Endodermal cell (in vitro differentiated cells): ENCODE measurements at regions not wholly inside any gene's neighbourhood (a gene's known extent, or its start where the extent isn't known, plus 50 kb on each side); places are given as distances from the start of the nearest gene placed in this dataset.

Experiments
- DNase-seq: peaks from one replicate; pipeline ENCODE4 v3.0.0-alpha.2; 2017
- H3K27ac ChIP-seq: 2 replicates; pipeline ENCODE4 v1.5.1; 2013; ENCODE audit warnings: mild to moderate bottlenecking, low read depth, low read length, moderate library complexity
- H3K27me3 ChIP-seq: 2 replicates; pipeline ENCODE4 v1.6.1; 2013; ENCODE audit warnings: mild to moderate bottlenecking, low read length, moderate library complexity; ENCODE audit not compliant: insufficient read depth, control insufficient read depth, poor library complexity, severe bottlenecking
- H3K36me3 ChIP-seq: 2 replicates; pipeline ENCODE4 v1.7.0; 2013; ENCODE audit warnings: mild to moderate bottlenecking, low read length, moderate library complexity; ENCODE audit not compliant: control insufficient read depth, insufficient read depth
- H3K4me1 ChIP-seq: one replicate; pipeline ENCODE4 v1.7.0; 2013; ENCODE audit warnings: low read length; ENCODE audit not compliant: control insufficient read depth, insufficient read depth
- H3K4me3 ChIP-seq: 2 replicates; pipeline ENCODE4 v1.5.1; 2013; ENCODE audit warnings: mild to moderate bottlenecking, low read length, moderate library complexity
- H3K9ac ChIP-seq: 2 replicates; pipeline ENCODE4 v1.6.1; 2013; ENCODE audit warnings: mild to moderate bottlenecking, low read length, moderate library complexity; ENCODE audit not compliant: poor library complexity, severe bottlenecking; ENCODE audit errors: extremely low read depth
- H3K9me3 ChIP-seq: 2 replicates; pipeline ENCODE4 v1.6.1; 2013; ENCODE audit warnings: mild to moderate bottlenecking, low read length, moderate library complexity; ENCODE audit not compliant: control insufficient read depth
- H3K27ac Mint-ChIP-seq: 2 replicates; pipeline ENCODE4 v1.8.0; 2020; ENCODE audit warnings: mixed read lengths
- H3K27me3 Mint-ChIP-seq: 2 replicates; pipeline ENCODE4 v1.8.0; 2021; ENCODE audit warnings: mild to moderate bottlenecking, mixed read lengths; ENCODE audit not compliant: insufficient read depth
- H3K36me3 Mint-ChIP-seq: 2 replicates; pipeline ENCODE4 v1.8.0; 2020; ENCODE audit warnings: low read depth, mixed read lengths
- H3K4me1 Mint-ChIP-seq: 2 replicates; pipeline ENCODE4 v1.8.0; 2020; ENCODE audit warnings: mixed read lengths
- H3K4me3 Mint-ChIP-seq: 2 replicates; pipeline ENCODE4 v1.8.0; 2020; ENCODE audit warnings: mild to moderate bottlenecking, moderate library complexity, mixed read lengths
- H3K9me3 Mint-ChIP-seq: 2 replicates; pipeline ENCODE4 v1.8.0; 2020; ENCODE audit warnings: mild to moderate bottlenecking, mixed read lengths
- WGBS, 2 experiments: methylation state at CpG; one replicate each; pipeline versions ENCODE4 v1.1.5 to v1.1.7; 2013; ENCODE audit warnings: missing lambda C conversion rate in 2 of 2, mixed read lengths in 1 of 2; ENCODE audit not compliant: insufficient coverage in 1 of 2, insufficient read length in 1 of 2; 5-methylcytosine and 5-hydroxymethylcytosine counted together
- TF ChIP-seq, protein P1 (sequence below): fragments of 200-600 bp; sonication (generic); conservative IDR thresholded peaks from 2 replicates; pipeline ENCODE4 v1.5.0; 2021; ENCODE audit warnings: antibody characterized with exemption, mild to moderate bottlenecking

DNA sequence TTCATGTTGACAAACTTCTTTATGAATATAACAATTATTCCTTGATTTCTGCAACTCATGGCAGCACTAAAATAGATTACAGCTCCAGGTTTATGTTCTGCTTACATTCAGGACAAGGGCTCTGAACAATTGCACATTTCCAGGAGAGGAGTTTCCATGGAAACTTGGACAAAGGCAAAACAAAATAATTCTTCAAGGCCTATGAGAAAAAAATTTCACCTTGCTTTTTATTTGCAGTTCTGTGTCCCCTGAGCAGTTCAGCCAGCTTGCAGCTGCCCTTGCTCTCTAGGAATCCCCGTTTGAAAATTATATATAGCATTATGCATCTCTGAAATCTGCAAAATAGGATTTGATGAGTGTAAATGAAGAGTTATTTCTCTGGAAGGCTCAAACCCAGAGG is 71.7 kb downstream of the ARL4A start:
- Mint-ChIP-seq H3K27me3 (no peaks in the 10 kb centered on the region), H3K9me3 (peaks cover 28% of the 10 kb centered on the region), H3K4me3 (no peak overlapping the region), H3K27ac (no peak overlapping the region), H3K36me3 (peaks cover 7% of the 10 kb centered on the region), H3K4me1 (no peaks in the 10 kb centered on the region)
- H3K27me3 ChIP-seq: no peaks in the 10 kb centered on the region
- H3K9ac ChIP-seq: no peak overlapping the region
- H3K4me3 ChIP-seq: no peak overlapping the region
- peak overlapping the region; percentile 4 for H3K27ac ChIP-seq
- H3K36me3 ChIP-seq: no peaks in the 10 kb centered on the region
- WGBS, 2 experiments: 78% methylated on average over 1 of the region's 1 CpG; no CpG with 5 or more reads in 1 of the 2 experiments
- no peak for DNase-seq
- H3K4me1 ChIP-seq: no peaks in the 10 kb centered on the region
- TF ChIP-seq, protein P1, sequence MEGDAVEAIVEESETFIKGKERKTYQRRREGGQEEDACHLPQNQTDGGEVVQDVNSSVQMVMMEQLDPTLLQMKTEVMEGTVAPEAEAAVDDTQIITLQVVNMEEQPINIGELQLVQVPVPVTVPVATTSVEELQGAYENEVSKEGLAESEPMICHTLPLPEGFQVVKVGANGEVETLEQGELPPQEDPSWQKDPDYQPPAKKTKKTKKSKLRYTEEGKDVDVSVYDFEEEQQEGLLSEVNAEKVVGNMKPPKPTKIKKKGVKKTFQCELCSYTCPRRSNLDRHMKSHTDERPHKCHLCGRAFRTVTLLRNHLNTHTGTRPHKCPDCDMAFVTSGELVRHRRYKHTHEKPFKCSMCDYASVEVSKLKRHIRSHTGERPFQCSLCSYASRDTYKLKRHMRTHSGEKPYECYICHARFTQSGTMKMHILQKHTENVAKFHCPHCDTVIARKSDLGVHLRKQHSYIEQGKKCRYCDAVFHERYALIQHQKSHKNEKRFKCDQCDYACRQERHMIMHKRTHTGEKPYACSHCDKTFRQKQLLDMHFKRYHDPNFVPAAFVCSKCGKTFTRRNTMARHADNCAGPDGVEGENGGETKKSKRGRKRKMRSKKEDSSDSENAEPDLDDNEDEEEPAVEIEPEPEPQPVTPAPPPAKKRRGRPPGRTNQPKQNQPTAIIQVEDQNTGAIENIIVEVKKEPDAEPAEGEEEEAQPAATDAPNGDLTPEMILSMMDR: no peak
- H3K9me3 ChIP-seq: peaks cover 11% of the 10 kb centered on the region

DNA sequence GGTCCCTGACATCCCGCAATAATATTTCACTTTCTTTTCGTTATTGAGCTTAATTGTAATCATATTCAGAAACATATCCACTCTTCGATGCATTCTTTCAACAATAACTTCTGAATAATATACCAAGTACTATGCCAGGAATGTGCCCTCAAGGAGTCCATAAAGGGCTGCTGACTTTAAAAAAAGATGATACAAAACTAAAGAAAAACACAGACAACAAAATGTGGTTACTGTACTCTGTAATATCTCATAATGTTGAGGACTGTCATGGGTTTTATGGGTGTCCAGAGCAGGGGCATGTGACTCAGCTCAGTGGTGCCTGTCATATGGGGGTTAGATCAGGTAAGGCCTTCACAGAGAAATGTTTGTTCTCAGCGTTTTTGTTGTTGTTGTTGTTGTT is 73.7 kb downstream of the ARL4A start:
- H3K36me3 Mint-ChIP-seq: peaks cover 7% of the 10 kb centered on the region
- H3K27me3 Mint-ChIP-seq: no peaks in the 10 kb centered on the region
- peaks cover 28% of the 10 kb centered on the region for H3K9me3 Mint-ChIP-seq
- Histone ChIP-seq H3K27me3 (no peaks in the 10 kb centered on the region), H3K4me1 (no peaks in the 10 kb centered on the region), H3K4me3 (no peak overlapping the region), H3K9me3 (peaks cover 11% of the 10 kb centered on the region), H3K9ac (no peak overlapping the region), H3K27ac (no peak overlapping the region), H3K36me3 (no peaks in the 10 kb centered on the region)
- H3K27ac Mint-ChIP-seq: no peak overlapping the region
- no peak overlapping the region for H3K4me3 Mint-ChIP-seq
- no peaks in the 10 kb centered on the region for H3K4me1 Mint-ChIP-seq
- TF ChIP-seq, protein P1: no peak
- no peak for DNase-seq
- WGBS, 2 experiments: 92 to 97% methylated on average over 4 of the region's 4 CpGs

DNA sequence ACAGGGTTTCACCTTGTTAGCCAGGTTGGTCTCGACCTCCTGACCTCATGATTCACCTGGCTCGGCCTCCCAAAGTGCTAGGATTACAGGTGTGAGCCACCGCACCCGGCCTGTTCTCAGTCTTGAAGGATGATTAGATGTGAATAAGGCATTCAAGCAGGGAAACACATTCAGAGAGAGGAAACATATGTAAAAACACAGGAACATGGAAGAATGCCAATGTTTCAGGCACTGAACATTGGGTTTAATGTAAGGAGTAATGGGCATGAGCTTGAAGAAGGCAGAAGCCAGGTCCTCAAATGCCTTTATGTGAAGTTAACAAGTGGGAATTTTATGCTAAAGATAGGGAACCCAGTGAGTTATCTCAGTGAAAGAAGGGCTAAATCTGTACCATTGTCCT is 74.3 kb downstream of the ARL4A start:
- WGBS, 2 experiments: 95 to 100% methylated on average over 4 of the region's 4 CpGs
- H3K9me3 Mint-ChIP-seq: peaks cover 28% of the 10 kb centered on the region
- H3K4me3 Mint-ChIP-seq: no peak overlapping the region
- no peaks in the 10 kb centered on the region for H3K36me3 ChIP-seq
- peaks cover 7% of the 10 kb centered on the region for H3K36me3 Mint-ChIP-seq
- H3K9me3 ChIP-seq: peaks cover 11% of the 10 kb centered on the region
- no peaks in the 10 kb centered on the region for H3K27me3 ChIP-seq
- H3K27ac Mint-ChIP-seq: no peak overlapping the region
- H3K27me3 Mint-ChIP-seq: no peaks in the 10 kb centered on the region
- no peak overlapping the region for H3K27ac ChIP-seq
- no peaks in the 10 kb centered on the region for H3K4me1 Mint-ChIP-seq
- no peaks in the 10 kb centered on the region for H3K4me1 ChIP-seq
- H3K4me3 ChIP-seq: no peak overlapping the region
- H3K9ac ChIP-seq: no peak overlapping the region
- no peak for DNase-seq
- TF ChIP-seq, protein P1: no peak
